B cell (primary cell): ENCODE measurements at regions not wholly inside any gene's neighbourhood (a gene's known extent, or its start where the extent isn't known, plus 50 kb on each side); places are given as distances from the start of the nearest gene placed in this dataset.

Source experiments
- ATAC-seq: fragments of 200-7000 bp; cut with Tn5 transposase; one replicate; pipeline ENCODE4 v1.10.0; 2021; ENCODE audit warnings: low read depth, mild to moderate bottlenecking, moderate number of reproducible peaks, moderate library complexity
- CTCF ChIA-PET: fragments of 350-600 bp; sonication (Branson Sonifier 250); formaldehyde crosslinking; loops from one replicate; lab custom pipeline; 2021; ENCODE audit warnings: antibody characterized with exemption, inconsistent platforms; lab: Charles Lee
- POLR2A ChIA-PET: fragments of 350-600 bp; sonication (Branson Sonifier 250); formaldehyde crosslinking; loops from one replicate; lab custom pipeline; 2021; ENCODE audit warnings: antibody characterized with exemption; lab: Charles Lee
- DNase-seq: peaks from one replicate; pipeline ENCODE4 v3.0.0; 2013
- H2AFZ ChIP-seq: 2 replicates; pipeline ENCODE4 v1.6.1; 2012; ENCODE audit warnings: mild to moderate bottlenecking, low read depth, low read length; ENCODE audit not compliant: insufficient read depth, poor library complexity, severe bottlenecking
- H3K27ac ChIP-seq, 2 donors: 1 replicate in 1 of 2; 2 replicates in 1 of 2; pipeline ENCODE4 v1.5.1; 2012 to 2013; ENCODE audit warnings: low read length in 2 of 2, mild to moderate bottlenecking in 2 of 2, moderate library complexity in 1 of 2
- H3K27me3 ChIP-seq, 4 experiments: fragments of 200-600 bp in 1 of 4; sonication (generic) in 1 of 4; replicated peaks in 1 of 4; 1 replicate in 2 of 4; 2 replicates in 2 of 4; pipeline versions ENCODE4 v1.6.1 to v1.7.0; 2013 to 2016; ENCODE audit warnings: low read length in 3 of 4, mild to moderate bottlenecking in 2 of 4, mixed read lengths in 1 of 4, moderate library complexity in 1 of 4; ENCODE audit not compliant: insufficient read depth in 4 of 4, control insufficient read depth in 3 of 4; ENCODE audit errors: control extremely low read depth in 1 of 4
- H3K36me3 ChIP-seq, 2 experiments: replicated peaks in 1 of 2; 1 replicate in 1 of 2; 2 replicates in 1 of 2; pipeline versions ENCODE4 v1.6.1 to v1.7.1; 2013; ENCODE audit warnings: low read length in 1 of 2; ENCODE audit not compliant: insufficient read depth in 2 of 2, control insufficient read depth in 1 of 2; ENCODE audit errors: control extremely low read depth in 1 of 2, extremely low read depth in 1 of 2
- H3K4me1 ChIP-seq, 2 donors: fragments of 200-600 bp in 1 of 2; sonication (generic) in 1 of 2; 1 replicate in 1 of 2; 2 replicates in 1 of 2; pipeline versions ENCODE4 v1.5.1 to v1.6.1; 2013 to 2017; ENCODE audit warnings: low read length in 2 of 2; ENCODE audit not compliant: control insufficient read depth in 2 of 2, insufficient read depth in 2 of 2
- H3K4me2 ChIP-seq: replicated peaks from 2 replicates; pipeline ENCODE3; 2012; ENCODE audit warnings: mild to moderate bottlenecking, low read depth, low read length; ENCODE audit not compliant: poor library complexity, severe bottlenecking
- H3K4me3 ChIP-seq, 5 experiments: fragments of 200-600 bp in 1 of 5; sonication (generic) in 1 of 5; 1 replicate in 3 of 5; 2 replicates in 2 of 5; pipeline versions ENCODE4 v1.5.1 to v1.7.0; 2011 to 2016; ENCODE audit warnings: low read length in 4 of 5, mild to moderate bottlenecking in 4 of 5, low read depth in 2 of 5, control low read depth in 1 of 5, moderate library complexity in 1 of 5; ENCODE audit not compliant: insufficient read depth in 1 of 5; ENCODE audit errors: control extremely low read depth in 1 of 5, extremely low read depth in 1 of 5
- H3K79me2 ChIP-seq: fragments of 200-600 bp; sonication (generic); one replicate; pipeline ENCODE4 v1.6.0; 2016; ENCODE audit warnings: low read length; ENCODE audit not compliant: control insufficient read depth, insufficient read depth
- H3K9ac ChIP-seq: fragments of 200-600 bp; sonication (generic); 2 replicates; pipeline ENCODE4 v1.6.1; 2017; ENCODE audit warnings: mild to moderate bottlenecking, low read length, moderate library complexity
- H3K9me3 ChIP-seq, 3 donors: one replicate each; pipeline versions ENCODE4 v1.6.1 to v1.7.1; 2013; ENCODE audit warnings: low read length in 2 of 3; ENCODE audit not compliant: control insufficient read depth in 2 of 3, insufficient read depth in 1 of 3; ENCODE audit errors: control extremely low read depth in 1 of 3
- H4K20me1 ChIP-seq: 2 replicates; pipeline ENCODE4 v1.6.0; 2012; ENCODE audit warnings: mild to moderate bottlenecking, low read length; ENCODE audit not compliant: insufficient read depth, control insufficient read depth, poor library complexity, severe bottlenecking
- H3K27ac Mint-ChIP-seq: one replicate; pipeline ENCODE4 v1.8.0; 2021; ENCODE audit warnings: mixed read lengths
- H3K27me3 Mint-ChIP-seq: one replicate; pipeline ENCODE4 v1.8.0; 2021; ENCODE audit warnings: mixed read lengths
- H3K4me1 Mint-ChIP-seq: one replicate; pipeline ENCODE4 v1.8.0; 2021; ENCODE audit warnings: mixed read lengths
- H3K4me3 Mint-ChIP-seq: one replicate; pipeline ENCODE4 v1.8.0; 2021; ENCODE audit warnings: mixed read lengths
- H3K9me3 Mint-ChIP-seq: one replicate; pipeline ENCODE4 v1.8.0; 2022; ENCODE audit warnings: mixed read lengths; ENCODE audit not compliant: insufficient read depth
- EZH2 ChIP-seq: IDR thresholded peaks from 2 replicates; pipeline ENCODE4 v1.6.1; 2012; ENCODE audit warnings: borderline replicate concordance, low read depth, mild to moderate bottlenecking, moderate library complexity, low read length; ENCODE audit not compliant: insufficient read depth, poor library complexity, severe bottlenecking
- WGBS: methylation state at CpG from one replicate; pipeline ENCODE4 v1.1.5; 2013; ENCODE audit warnings: missing lambda C conversion rate; ENCODE audit not compliant: insufficient coverage; 5-methylcytosine and 5-hydroxymethylcytosine counted together
- intact Hi-C: fragments of 100-400 bp; cut with micrococcal nuclease; formaldehyde crosslinking; loops from one replicate; pipeline ENCODE4 v1.10.0; 2022
- TF ChIP-seq, protein P1 (sequence below): fragments of 200-600 bp; IDR thresholded peaks from one replicate; pipeline ENCODE4 v1.8.0; 2022; ENCODE audit warnings: antibody characterized with exemption, mild to moderate bottlenecking

DNA sequence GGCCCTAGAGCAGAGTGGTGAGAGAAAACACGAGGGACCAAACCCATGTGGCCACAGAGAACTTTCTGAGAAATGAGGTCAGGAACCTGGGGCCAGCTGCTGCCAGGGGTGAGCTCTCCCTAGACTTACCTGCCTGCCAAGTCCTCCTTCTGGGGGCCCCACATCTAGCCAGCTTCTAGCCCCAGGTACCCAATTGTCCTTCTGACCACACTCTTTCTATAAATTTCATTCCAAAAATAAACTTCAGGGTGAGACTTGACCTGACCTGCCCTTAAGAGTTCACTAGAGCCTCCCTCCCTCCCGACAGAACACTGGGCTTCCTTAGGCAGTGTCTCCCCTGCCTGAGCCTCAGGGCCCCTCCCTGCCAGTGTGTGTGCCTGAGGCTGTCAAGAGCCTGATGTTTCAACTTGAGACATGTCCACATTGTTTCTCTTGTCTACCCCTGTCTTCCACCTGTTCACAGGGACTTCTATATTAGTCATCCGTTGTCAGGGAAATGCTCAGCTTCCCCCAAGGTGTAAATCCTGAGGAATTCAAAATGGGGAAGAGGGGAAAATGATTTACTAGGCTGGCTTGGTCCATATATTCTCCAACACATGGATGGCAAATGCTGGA is 312.8 kb upstream of the TLE3 start:
- no peak for ATAC-seq
- H3K4me1 ChIP-seq, result no peaks in the 10 kb centered on the region
- no peak overlapping the region for H3K9ac ChIP-seq
- no peaks in the 10 kb centered on the region for H3K9me3 Mint-ChIP-seq
- POLR2A ChIA-PET, result no interaction called here
- CTCF ChIA-PET, result no interaction called here
- intact Hi-C loops, result no loop called here
- H3K4me1 Mint-ChIP-seq, result no peaks in the 10 kb centered on the region
- H3K27ac Mint-ChIP-seq, result no peak overlapping the region
- no peaks in the 10 kb centered on the region for H3K9me3 ChIP-seq
- H3K4me3 Mint-ChIP-seq, result no peak overlapping the region
- no peaks in the 10 kb centered on the region for H3K36me3 ChIP-seq
- no peak for DNase-seq
- no peaks in the 10 kb centered on the region for H4K20me1 ChIP-seq
- no peaks in the 10 kb centered on the region for H3K79me2 ChIP-seq
- WGBS, result 65% methylated on average over 2 of the region's 3 CpGs
- no peak overlapping the region for H3K4me3 ChIP-seq
- H3K4me2 ChIP-seq, result no peak overlapping the region
- TF ChIP-seq EZH2, result no peak
- TF ChIP-seq, protein P1, sequence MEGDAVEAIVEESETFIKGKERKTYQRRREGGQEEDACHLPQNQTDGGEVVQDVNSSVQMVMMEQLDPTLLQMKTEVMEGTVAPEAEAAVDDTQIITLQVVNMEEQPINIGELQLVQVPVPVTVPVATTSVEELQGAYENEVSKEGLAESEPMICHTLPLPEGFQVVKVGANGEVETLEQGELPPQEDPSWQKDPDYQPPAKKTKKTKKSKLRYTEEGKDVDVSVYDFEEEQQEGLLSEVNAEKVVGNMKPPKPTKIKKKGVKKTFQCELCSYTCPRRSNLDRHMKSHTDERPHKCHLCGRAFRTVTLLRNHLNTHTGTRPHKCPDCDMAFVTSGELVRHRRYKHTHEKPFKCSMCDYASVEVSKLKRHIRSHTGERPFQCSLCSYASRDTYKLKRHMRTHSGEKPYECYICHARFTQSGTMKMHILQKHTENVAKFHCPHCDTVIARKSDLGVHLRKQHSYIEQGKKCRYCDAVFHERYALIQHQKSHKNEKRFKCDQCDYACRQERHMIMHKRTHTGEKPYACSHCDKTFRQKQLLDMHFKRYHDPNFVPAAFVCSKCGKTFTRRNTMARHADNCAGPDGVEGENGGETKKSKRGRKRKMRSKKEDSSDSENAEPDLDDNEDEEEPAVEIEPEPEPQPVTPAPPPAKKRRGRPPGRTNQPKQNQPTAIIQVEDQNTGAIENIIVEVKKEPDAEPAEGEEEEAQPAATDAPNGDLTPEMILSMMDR, result no peak
- no peak overlapping the region for H2AFZ ChIP-seq
- H3K27me3 ChIP-seq, result no peaks in the 10 kb centered on the region
- no peak overlapping the region for H3K27ac ChIP-seq
- H3K27me3 Mint-ChIP-seq, result peaks cover 3% of the 10 kb centered on the region

- no peak overlapping the region for H3K27ac ChIP-seq
- no peak overlapping the region for H3K9ac ChIP-seq
- H3K36me3 ChIP-seq, result no peaks in the 10 kb centered on the region
- no peak overlapping the region for H3K4me2 ChIP-seq
- intact Hi-C loops, result no loop called here
- H2AFZ ChIP-seq, result no peak overlapping the region
- H3K79me2 ChIP-seq, result no peaks in the 10 kb centered on the region
- TF ChIP-seq EZH2, result no peak
- H3K27me3 ChIP-seq, result no peaks in the 10 kb centered on the region
- Mint-ChIP-seq H3K4me1 (no peaks in the 10 kb centered on the region), H3K27ac (no peak overlapping the region), H3K4me3 (no peak overlapping the region), H3K27me3 (peaks cover 5% of the 10 kb centered on the region), H3K9me3 (no peaks in the 10 kb centered on the region)
- no peaks in the 10 kb centered on the region for H4K20me1 ChIP-seq
- POLR2A ChIA-PET, result no interaction called here
- H3K4me1 ChIP-seq, result no peaks in the 10 kb centered on the region
- CTCF ChIA-PET, result no interaction called here
- ATAC-seq (no peak), DNase-seq (no peak)
- H3K4me3 ChIP-seq, result no peak overlapping the region
- no CpG with 5 or more reads among the region's 1 CpG for WGBS
- no peaks in the 10 kb centered on the region for H3K9me3 ChIP-seq
Measured at GRCh38 chr15:70409388-70409787, 311.7 kb upstream of the TLE3 start.
